Thyroid gland (tissue), 4 donors: ENCODE measurements at regions not wholly inside any gene's neighbourhood (a gene's known extent, or its start where the extent isn't known, plus 50 kb on each side); places are given as distances from the start of the nearest gene placed in this dataset.

Experiments
- DNase-seq, 2 donors: peaks; one replicate each; pipeline ENCODE4 v3.0.0-alpha.2; 2019
- H3K27ac ChIP-seq, 3 donors: fragments of 200-600 bp; sonication (generic); 1 replicate in 2 of 3; 2 replicates in 1 of 3; pipeline ENCODE4 v1.5.1; 2016 to 2019; ENCODE audit warnings: mild to moderate bottlenecking in 1 of 3, moderate library complexity in 1 of 3
- H3K27me3 ChIP-seq: fragments of 200-600 bp; sonication (generic); one replicate; pipeline ENCODE4 v1.5.1; 2019
- H3K36me3 ChIP-seq, 2 donors: fragments of 200-600 bp; sonication (generic); one replicate each; pipeline ENCODE4 v1.5.1; 2016 to 2019
- H3K4me1 ChIP-seq, 2 donors: fragments of 200-600 bp; sonication (generic); one replicate each; pipeline ENCODE4 v1.5.1; 2017 to 2019
- H3K4me3 ChIP-seq, 3 donors: fragments of 200-600 bp; sonication (generic); replicated peaks in 1 of 3; 1 replicate in 2 of 3; 2 replicates in 1 of 3; pipeline ENCODE4 v1.5.1; 2016; ENCODE audit warnings: mild to moderate bottlenecking in 1 of 3
- H3K9me3 ChIP-seq: fragments of 200-600 bp; sonication (generic); one replicate; pipeline ENCODE4 v1.5.1; 2017
- POLR2A ChIP-seq, 2 donors: fragments of 450-650 bp; IDR thresholded peaks; one replicate each; pipeline ENCODE4 v1.6.1; 2017; ENCODE audit warnings: antibody characterized with exemption in 2 of 2, mild to moderate bottlenecking in 2 of 2, moderate library complexity in 1 of 2
- WGBS, 2 donors: methylation state at CpG; one replicate each; pipeline ENCODE4 v1.1.5; 2017; 5-methylcytosine and 5-hydroxymethylcytosine counted together
- intact Hi-C: fragments of 100-400 bp; cut with DNase I; formaldehyde crosslinking; loops from one replicate; pipeline ENCODE4 v1.15.1; 2023
- TF ChIP-seq, protein P1 (sequence below), 6 experiments: fragments of 200-600 bp in 3 of 6; fragments of 450-650 bp in 3 of 6; sonication (generic) in 3 of 6; IDR thresholded peaks; one replicate each; pipeline ENCODE4 v1.5.1; 2016 to 2019; ENCODE audit warnings: antibody characterized with exemption in 6 of 6, mild to moderate bottlenecking in 2 of 6, inconsistent platforms in 1 of 6, moderate library complexity in 1 of 6

DNA sequence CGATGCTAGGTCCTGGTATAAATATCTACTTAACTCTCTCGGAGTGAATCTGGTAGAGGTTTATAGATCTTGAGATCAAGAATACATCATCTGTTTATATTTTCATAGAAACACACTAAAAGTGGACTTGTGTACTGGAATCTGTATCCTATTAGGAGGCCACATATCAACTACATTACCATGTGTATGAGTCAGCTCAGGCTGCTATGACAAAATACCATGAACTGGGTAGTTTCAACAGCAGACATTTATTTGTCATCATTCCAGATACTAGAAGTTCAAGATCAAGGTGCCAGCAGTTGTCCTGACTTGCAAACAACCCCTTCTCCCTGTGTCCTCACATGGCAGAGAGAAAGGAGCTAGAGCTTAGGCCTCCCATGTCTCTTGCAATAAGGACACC, 113.9 kb upstream of the PFKP start:
- no peaks in the 10 kb centered on the region for H3K27me3 ChIP-seq
- WGBS, 2 donors = 90% methylated on average over 2 of the region's 2 CpGs
- no peak overlapping the region for H3K4me3 ChIP-seq
- H3K9me3 ChIP-seq = no peaks in the 10 kb centered on the region
- no peak overlapping the region for H3K27ac ChIP-seq
- no peaks in the 10 kb centered on the region for H3K4me1 ChIP-seq
- no peak for DNase-seq
- intact Hi-C loops = no loop called here
- H3K36me3 ChIP-seq = no peaks in the 10 kb centered on the region
- TF ChIP-seq POLR2A (IDR thresholded peaks at IDR 0.05) = no peak
- TF ChIP-seq, protein P1, sequence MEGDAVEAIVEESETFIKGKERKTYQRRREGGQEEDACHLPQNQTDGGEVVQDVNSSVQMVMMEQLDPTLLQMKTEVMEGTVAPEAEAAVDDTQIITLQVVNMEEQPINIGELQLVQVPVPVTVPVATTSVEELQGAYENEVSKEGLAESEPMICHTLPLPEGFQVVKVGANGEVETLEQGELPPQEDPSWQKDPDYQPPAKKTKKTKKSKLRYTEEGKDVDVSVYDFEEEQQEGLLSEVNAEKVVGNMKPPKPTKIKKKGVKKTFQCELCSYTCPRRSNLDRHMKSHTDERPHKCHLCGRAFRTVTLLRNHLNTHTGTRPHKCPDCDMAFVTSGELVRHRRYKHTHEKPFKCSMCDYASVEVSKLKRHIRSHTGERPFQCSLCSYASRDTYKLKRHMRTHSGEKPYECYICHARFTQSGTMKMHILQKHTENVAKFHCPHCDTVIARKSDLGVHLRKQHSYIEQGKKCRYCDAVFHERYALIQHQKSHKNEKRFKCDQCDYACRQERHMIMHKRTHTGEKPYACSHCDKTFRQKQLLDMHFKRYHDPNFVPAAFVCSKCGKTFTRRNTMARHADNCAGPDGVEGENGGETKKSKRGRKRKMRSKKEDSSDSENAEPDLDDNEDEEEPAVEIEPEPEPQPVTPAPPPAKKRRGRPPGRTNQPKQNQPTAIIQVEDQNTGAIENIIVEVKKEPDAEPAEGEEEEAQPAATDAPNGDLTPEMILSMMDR (IDR thresholded peaks at IDR 0.05) = no peak

GRCh38 chr10:2951235-2951835, 116.0 kb upstream of the PFKP start:
- Histone ChIP-seq H3K27ac (no peak overlapping the region), H3K9me3 (no peaks in the 10 kb centered on the region), H3K4me3 (no peak overlapping the region), H3K27me3 (no peaks in the 10 kb centered on the region), H3K36me3 (no peaks in the 10 kb centered on the region), H3K4me1 (no peaks in the 10 kb centered on the region)
- DNase-seq = no peak
- intact Hi-C loops = no loop called here
- TF ChIP-seq, protein P1 (IDR thresholded peaks at IDR 0.05) = no peak
- no peak for TF ChIP-seq POLR2A (IDR thresholded peaks at IDR 0.05)
- WGBS, 2 donors = 86% methylated on average over 10 of the region's 10 CpGs

GRCh38 chr10:2950546-2950945, 116.8 kb upstream of the PFKP start:
- no peak for DNase-seq
- no peaks in the 10 kb centered on the region for H3K4me1 ChIP-seq
- 81 to 82% methylated on average over 5 of the region's 5 CpGs for WGBS, 2 donors
- no peak overlapping the region for H3K27ac ChIP-seq
- no peak overlapping the region for H3K4me3 ChIP-seq
- TF ChIP-seq, protein P1 (IDR thresholded peaks at IDR 0.05) = no peak
- no peak for TF ChIP-seq POLR2A (IDR thresholded peaks at IDR 0.05)
- no peaks in the 10 kb centered on the region for H3K9me3 ChIP-seq
- H3K27me3 ChIP-seq = no peaks in the 10 kb centered on the region
- intact Hi-C loops = no loop called here
- H3K36me3 ChIP-seq = no peaks in the 10 kb centered on the region

- intact Hi-C loops = no loop called here
- Histone ChIP-seq H3K27me3 (no peaks in the 10 kb centered on the region), H3K36me3 (no peaks in the 10 kb centered on the region), H3K9me3 (no peaks in the 10 kb centered on the region), H3K27ac (no peak overlapping the region), H3K4me1 (no peaks in the 10 kb centered on the region), H3K4me3 (no peak overlapping the region)
- no peak for TF ChIP-seq POLR2A (IDR thresholded peaks at IDR 0.05)
- TF ChIP-seq, protein P1 (IDR thresholded peaks at IDR 0.05) = no peak
- WGBS, 2 donors = 87 to 93% methylated on average over 20 of the region's 20 CpGs
- DNase-seq = no peak
Observed at GRCh38 chr10:2949948-2950354, 117.4 kb upstream of the PFKP start.

- no peaks in the 10 kb centered on the region for H3K9me3 ChIP-seq
- 85 to 88% methylated on average over 9 to 12 of the region's 12 CpGs for WGBS, 2 donors
Observed at GRCh38 chr10:2949221-2949947, 118.0 kb upstream of the PFKP start.

More at GRCh38 chr10:2949221-2949947, 118.0 kb upstream of the PFKP start:
- Histone ChIP-seq H3K4me1 (no peaks in the 10 kb centered on the region), H3K27me3 (no peaks in the 10 kb centered on the region), H3K36me3 (no peaks in the 10 kb centered on the region), H3K4me3 (no peak overlapping the region), H3K27ac (no peak overlapping the region)
- TF ChIP-seq, protein P1 (IDR thresholded peaks at IDR 0.05) = no peak
- TF ChIP-seq POLR2A (IDR thresholded peaks at IDR 0.05) = no peak
- DNase-seq = no peak
- intact Hi-C loops = no loop called here
